Chondrocyte (in vitro differentiated cells): ENCODE measurements at regions not wholly inside any gene's neighbourhood (a gene's known extent, or its start where the extent isn't known, plus 50 kb on each side); places are given as distances from the start of the nearest gene placed in this dataset.
"Not testable (repeated sequence)": the region's sequence is repeated elsewhere in the genome, so short reads cannot be mapped to it uniquely, and the experiment has no call there.

Source experiments
- DNase-seq: peaks from one replicate; pipeline ENCODE4 v3.0.0; 2021; ENCODE audit warnings: mixed read lengths, low spot score
- H3K27ac Mint-ChIP-seq: one replicate; pipeline ENCODE4 v1.8.0; 2021; ENCODE audit warnings: mild to moderate bottlenecking, moderate library complexity, mixed read lengths; ENCODE audit not compliant: unreplicated experiment
- H3K27me3 Mint-ChIP-seq: 2 replicates; pipeline ENCODE4 v1.8.0; 2021; ENCODE audit warnings: low read depth, mixed read lengths
- H3K36me3 Mint-ChIP-seq: 2 replicates; pipeline ENCODE4 v1.8.0; 2021; ENCODE audit warnings: low read depth, mixed read lengths
- H3K4me1 Mint-ChIP-seq: 2 replicates; pipeline ENCODE4 v1.8.0; 2021; ENCODE audit warnings: low read depth, mild to moderate bottlenecking, mixed read lengths
- H3K4me3 Mint-ChIP-seq: one replicate; pipeline ENCODE4 v1.8.0; 2021; ENCODE audit warnings: mild to moderate bottlenecking, moderate library complexity, mixed read lengths; ENCODE audit not compliant: unreplicated experiment
- H3K9me3 Mint-ChIP-seq: 2 replicates; pipeline ENCODE4 v1.8.0; 2021; ENCODE audit warnings: low read depth, mixed read lengths
- CTCF ChIP-seq: fragments of 200-600 bp; sonication (generic); IDR thresholded peaks from 2 replicates; pipeline ENCODE4 v1.5.0; 2021; ENCODE audit warnings: antibody characterized with exemption, mild to moderate bottlenecking, moderate library complexity

- no peak for TF ChIP-seq CTCF
- peaks cover 60% of the 10 kb centered on the region for H3K9me3 Mint-ChIP-seq
- H3K4me3 Mint-ChIP-seq = no peak overlapping the region
- H3K4me1 Mint-ChIP-seq = no peaks in the 10 kb centered on the region
- no peak overlapping the region for H3K27ac Mint-ChIP-seq
- DNase-seq = no peak
- H3K36me3 Mint-ChIP-seq = no peaks in the 10 kb centered on the region
- no peaks in the 10 kb centered on the region for H3K27me3 Mint-ChIP-seq
These were observed 320.3 kb downstream of the FAM72C start for GRCh38 chr1:143651350-143651992.

GRCh38 chr1:143644035-143644434, 327.8 kb downstream of the FAM72C start:
- not testable (repeated sequence) for H3K36me3 Mint-ChIP-seq, H3K27me3 Mint-ChIP-seq, H3K4me3 Mint-ChIP-seq, DNase-seq, H3K27ac Mint-ChIP-seq, H3K4me1 Mint-ChIP-seq
- peaks cover 28% of the 10 kb centered on the region for H3K9me3 Mint-ChIP-seq

GRCh38 chr1:143643148-143643885, 328.5 kb downstream of the FAM72C start:
- no peaks in the 10 kb centered on the region for H3K4me1 Mint-ChIP-seq
- no peaks in the 10 kb centered on the region for H3K36me3 Mint-ChIP-seq
- no peak overlapping the region for H3K4me3 Mint-ChIP-seq
- TF ChIP-seq CTCF = no peak
- H3K9me3 Mint-ChIP-seq = peaks cover 23% of the 10 kb centered on the region
- H3K27ac Mint-ChIP-seq = no peak overlapping the region
- no peaks in the 10 kb centered on the region for H3K27me3 Mint-ChIP-seq
- no peak for DNase-seq

- Mint-ChIP-seq H3K27me3 (no peaks in the 10 kb centered on the region), H3K36me3 (no peaks in the 10 kb centered on the region), H3K4me1 (no peaks in the 10 kb centered on the region), H3K9me3 (peaks cover 38% of the 10 kb centered on the region), H3K27ac (no peak overlapping the region), H3K4me3 (no peak overlapping the region)
- no peak for DNase-seq
- no peak for TF ChIP-seq CTCF
These were observed 345.9 kb downstream of the FAM72C start for GRCh38 chr1:143625886-143626285.

- Mint-ChIP-seq H3K9me3 (peaks cover 19% of the 10 kb centered on the region), H3K4me1 (no peaks in the 10 kb centered on the region), H3K27me3 (no peaks in the 10 kb centered on the region), H3K36me3 (no peaks in the 10 kb centered on the region), H3K4me3 (no peak overlapping the region), H3K27ac (no peak overlapping the region)
- no peak for DNase-seq
- no peak for TF ChIP-seq CTCF
These were observed 351.9 kb downstream of the FAM72C start for GRCh38 chr1:143619851-143620250.

GRCh38 chr1:143611159-143611558, 360.6 kb downstream of the FAM72C start:
- no peak for DNase-seq
- Mint-ChIP-seq H3K4me1 (no peaks in the 10 kb centered on the region), H3K36me3 (no peaks in the 10 kb centered on the region), H3K9me3 (peaks cover 53% of the 10 kb centered on the region), H3K27ac (no peak overlapping the region), H3K27me3 (no peaks in the 10 kb centered on the region), H3K4me3 (no peak overlapping the region)
- no peak for TF ChIP-seq CTCF
